ENCODE measurements at regions not wholly inside any gene's neighbourhood (a gene's known extent, or its start where the extent isn't known, plus 50 kb on each side); places are given as distances from the start of the nearest gene placed in this dataset.

DNA sequence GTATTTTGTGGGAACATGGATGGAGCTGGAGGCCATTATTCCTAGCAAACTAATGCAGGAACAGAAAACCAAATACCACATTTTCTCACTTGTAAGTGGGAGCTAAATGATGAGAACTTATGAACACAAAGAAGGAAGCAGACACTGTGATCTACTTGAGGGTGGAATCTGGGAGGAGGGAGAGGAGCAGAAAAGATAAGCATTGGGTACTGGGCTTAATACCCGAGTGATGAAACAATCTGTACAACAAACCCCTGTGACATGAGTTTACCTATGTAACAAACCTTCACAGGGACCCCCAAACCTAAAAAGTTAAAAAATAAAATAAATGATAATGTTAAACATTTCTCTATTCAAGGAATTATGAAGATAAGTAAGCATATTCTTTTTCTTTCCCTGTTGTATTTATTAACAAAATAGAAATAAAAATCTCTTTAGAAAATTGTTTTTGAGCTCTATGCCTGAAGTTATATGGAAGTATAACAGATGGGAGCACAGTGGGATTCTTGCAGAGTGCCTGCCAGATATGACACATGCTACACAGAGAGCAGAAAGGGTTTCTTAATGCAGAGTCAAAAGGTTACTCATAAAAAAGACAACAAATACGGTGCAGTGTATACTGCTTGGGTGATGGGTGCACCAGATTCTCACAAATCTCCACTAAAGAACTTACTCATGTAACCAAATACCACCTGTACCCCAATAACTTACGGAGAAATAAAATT is 52.0 kb upstream of the SYNE2 start:
- TF ChIP-seq, protein P1, sequence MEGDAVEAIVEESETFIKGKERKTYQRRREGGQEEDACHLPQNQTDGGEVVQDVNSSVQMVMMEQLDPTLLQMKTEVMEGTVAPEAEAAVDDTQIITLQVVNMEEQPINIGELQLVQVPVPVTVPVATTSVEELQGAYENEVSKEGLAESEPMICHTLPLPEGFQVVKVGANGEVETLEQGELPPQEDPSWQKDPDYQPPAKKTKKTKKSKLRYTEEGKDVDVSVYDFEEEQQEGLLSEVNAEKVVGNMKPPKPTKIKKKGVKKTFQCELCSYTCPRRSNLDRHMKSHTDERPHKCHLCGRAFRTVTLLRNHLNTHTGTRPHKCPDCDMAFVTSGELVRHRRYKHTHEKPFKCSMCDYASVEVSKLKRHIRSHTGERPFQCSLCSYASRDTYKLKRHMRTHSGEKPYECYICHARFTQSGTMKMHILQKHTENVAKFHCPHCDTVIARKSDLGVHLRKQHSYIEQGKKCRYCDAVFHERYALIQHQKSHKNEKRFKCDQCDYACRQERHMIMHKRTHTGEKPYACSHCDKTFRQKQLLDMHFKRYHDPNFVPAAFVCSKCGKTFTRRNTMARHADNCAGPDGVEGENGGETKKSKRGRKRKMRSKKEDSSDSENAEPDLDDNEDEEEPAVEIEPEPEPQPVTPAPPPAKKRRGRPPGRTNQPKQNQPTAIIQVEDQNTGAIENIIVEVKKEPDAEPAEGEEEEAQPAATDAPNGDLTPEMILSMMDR (IDR thresholded peaks at IDR 0.05; ENCODE audit: extremely low read depth, insufficient read depth, missing control alignments): no peak
- in situ Hi-C loops (cut with MboI; ENCODE audit: low pct_unique_long_range_greater_than_20kb, low sequenced_read_pairs, unreplicated experiment): no loop called here
- DNase-seq (ENCODE audit: low spot score): no peak
